A673 (cell line): ENCODE measurements at regions not wholly inside any gene's neighbourhood (a gene's known extent, or its start where the extent isn't known, plus 50 kb on each side); places are given as distances from the start of the nearest gene placed in this dataset.

Experiments
- BruUV-seq: library from RNA; stranded (reverse); fragments of 400-500 nt; replicated peaks from 2 replicates; lab custom pipeline; 2021; lab: Mats Ljungman, UMichigan
- CTCF ChIA-PET: fragments of 300-600 bp; sonication (Branson Sonifier 250); formaldehyde crosslinking; loops from one replicate; lab custom pipeline; 2022; ENCODE audit warnings: antibody characterized with exemption; lab: Charles Lee
- POLR2A ChIA-PET: fragments of 300-600 bp; sonication (Branson Sonifier 250); formaldehyde crosslinking; loops from one replicate; lab custom pipeline; 2022; ENCODE audit warnings: antibody characterized with exemption; ENCODE audit not compliant: low non-redundant PET; lab: Charles Lee
- DNase-seq: peaks from one replicate; pipeline ENCODE4 v3.0.0-alpha.2; 2015; ENCODE audit warnings: low spot score
- H3K27ac ChIP-seq: fragments of 200-600 bp; sonication (generic); 2 replicates; pipeline ENCODE4 v1.5.1; 2016; ENCODE audit warnings: mixed run types, low read depth, mild to moderate bottlenecking, mixed read lengths, antibody characterized with exemption, low read length; ENCODE audit not compliant: poor library complexity, severe bottlenecking
- H3K27me3 ChIP-seq: fragments of 200-600 bp; sonication (generic); replicated peaks from 2 replicates; pipeline ENCODE4 v1.6.1; 2017; ENCODE audit warnings: mixed run types, low read depth, mild to moderate bottlenecking, mixed read lengths, antibody characterized with exemption, low read length; ENCODE audit not compliant: insufficient read depth, poor library complexity
- H3K36me3 ChIP-seq: fragments of 200-600 bp; sonication (generic); 2 replicates; pipeline ENCODE4 v1.6.1; 2016; ENCODE audit warnings: mixed run types, mild to moderate bottlenecking, mixed read lengths, antibody characterized with exemption, low read length; ENCODE audit not compliant: insufficient read depth, poor library complexity, severe bottlenecking
- H3K4me1 ChIP-seq: fragments of 200-600 bp; sonication (generic); 2 replicates; pipeline ENCODE4 v1.6.1; 2017; ENCODE audit warnings: mixed run types, mild to moderate bottlenecking, mixed read lengths, antibody characterized with exemption, low read length; ENCODE audit not compliant: insufficient read depth, poor library complexity, severe bottlenecking
- H3K4me3 ChIP-seq: fragments of 200-600 bp; sonication (generic); 2 replicates; pipeline ENCODE4 v1.5.1; 2016; ENCODE audit warnings: low read depth, mixed run types, mild to moderate bottlenecking, mixed read lengths, low read length; ENCODE audit not compliant: poor library complexity, severe bottlenecking
- H3K9me3 ChIP-seq: fragments of 200-600 bp; sonication (generic); 2 replicates; pipeline ENCODE4 v1.6.1; 2016; ENCODE audit warnings: mixed run types, low read depth, mild to moderate bottlenecking, mixed read lengths, antibody characterized with exemption, low read length; ENCODE audit not compliant: poor library complexity, severe bottlenecking
- EZH2 ChIP-seq: fragments of 200-600 bp; sonication (generic); IDR thresholded peaks from 2 replicates; pipeline ENCODE4 v1.6.1; 2017; ENCODE audit warnings: borderline replicate concordance, low read depth, mild to moderate bottlenecking, mixed read lengths, antibody characterized with exemption, low read length; ENCODE audit not compliant: poor library complexity, severe bottlenecking
- intact Hi-C: fragments of 100-400 bp; cut with micrococcal nuclease; formaldehyde crosslinking; loops from one replicate; pipeline ENCODE4 v1.10.0; 2022; ENCODE audit not compliant: unreplicated experiment
- TF ChIP-seq, protein P1 (sequence below): fragments of 300-800, 200-600 bp; sonication (generic); conservative IDR thresholded peaks from 2 replicates; pipeline ENCODE4 v1.5.1; 2017; ENCODE audit warnings: low read depth, mild to moderate bottlenecking, antibody characterized with exemption, low read length, moderate library complexity, mixed read lengths

DNA sequence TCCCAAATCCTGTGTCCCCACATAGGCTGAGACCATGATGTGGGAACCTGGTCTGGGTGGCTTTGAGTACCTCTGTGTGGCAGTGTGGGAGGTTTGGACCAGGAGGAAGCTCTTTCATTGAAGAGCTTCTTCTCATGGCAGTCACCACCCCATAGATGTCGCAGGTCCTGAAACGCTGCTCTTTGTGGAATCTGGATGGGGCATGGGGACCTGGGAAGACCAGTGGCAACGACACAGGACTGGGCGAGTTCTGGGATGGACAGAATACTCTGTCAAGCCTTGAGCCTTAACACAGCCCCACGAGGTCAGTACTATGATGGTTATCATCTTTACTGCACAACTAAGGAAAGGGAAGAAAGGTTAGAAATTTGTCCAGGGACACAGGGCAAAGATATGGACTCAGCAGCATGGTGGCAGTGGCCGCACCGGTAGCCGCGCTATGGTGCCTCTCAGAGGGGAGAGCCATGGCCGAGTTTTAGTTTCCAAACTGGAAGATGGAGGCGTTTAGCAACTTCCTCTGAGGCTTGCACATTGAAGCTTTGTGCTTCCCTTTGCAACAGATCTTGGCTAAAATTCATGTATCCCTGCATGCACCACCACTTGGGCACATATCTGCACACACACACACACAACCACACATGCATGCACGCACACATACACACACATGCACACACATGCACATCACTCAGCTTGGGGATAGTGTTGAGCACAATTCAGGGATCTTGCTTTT lies 117.7 kb upstream of the C1orf174 start:
- BruUV-seq = no TSS peak
- peaks cover 42% of the 10 kb centered on the region for H3K27me3 ChIP-seq
- H3K36me3 ChIP-seq = no peaks in the 10 kb centered on the region
- TF ChIP-seq EZH2 = no peak
- TF ChIP-seq, protein P1, sequence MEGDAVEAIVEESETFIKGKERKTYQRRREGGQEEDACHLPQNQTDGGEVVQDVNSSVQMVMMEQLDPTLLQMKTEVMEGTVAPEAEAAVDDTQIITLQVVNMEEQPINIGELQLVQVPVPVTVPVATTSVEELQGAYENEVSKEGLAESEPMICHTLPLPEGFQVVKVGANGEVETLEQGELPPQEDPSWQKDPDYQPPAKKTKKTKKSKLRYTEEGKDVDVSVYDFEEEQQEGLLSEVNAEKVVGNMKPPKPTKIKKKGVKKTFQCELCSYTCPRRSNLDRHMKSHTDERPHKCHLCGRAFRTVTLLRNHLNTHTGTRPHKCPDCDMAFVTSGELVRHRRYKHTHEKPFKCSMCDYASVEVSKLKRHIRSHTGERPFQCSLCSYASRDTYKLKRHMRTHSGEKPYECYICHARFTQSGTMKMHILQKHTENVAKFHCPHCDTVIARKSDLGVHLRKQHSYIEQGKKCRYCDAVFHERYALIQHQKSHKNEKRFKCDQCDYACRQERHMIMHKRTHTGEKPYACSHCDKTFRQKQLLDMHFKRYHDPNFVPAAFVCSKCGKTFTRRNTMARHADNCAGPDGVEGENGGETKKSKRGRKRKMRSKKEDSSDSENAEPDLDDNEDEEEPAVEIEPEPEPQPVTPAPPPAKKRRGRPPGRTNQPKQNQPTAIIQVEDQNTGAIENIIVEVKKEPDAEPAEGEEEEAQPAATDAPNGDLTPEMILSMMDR = no peak
- POLR2A ChIA-PET = no interaction called here
- no peaks in the 10 kb centered on the region for H3K9me3 ChIP-seq
- CTCF ChIA-PET = no interaction called here
- intact Hi-C loops = no loop called here
- no peak overlapping the region for H3K4me3 ChIP-seq
- no peak for DNase-seq
- no peak overlapping the region for H3K27ac ChIP-seq
- H3K4me1 ChIP-seq = no peaks in the 10 kb centered on the region

DNA sequence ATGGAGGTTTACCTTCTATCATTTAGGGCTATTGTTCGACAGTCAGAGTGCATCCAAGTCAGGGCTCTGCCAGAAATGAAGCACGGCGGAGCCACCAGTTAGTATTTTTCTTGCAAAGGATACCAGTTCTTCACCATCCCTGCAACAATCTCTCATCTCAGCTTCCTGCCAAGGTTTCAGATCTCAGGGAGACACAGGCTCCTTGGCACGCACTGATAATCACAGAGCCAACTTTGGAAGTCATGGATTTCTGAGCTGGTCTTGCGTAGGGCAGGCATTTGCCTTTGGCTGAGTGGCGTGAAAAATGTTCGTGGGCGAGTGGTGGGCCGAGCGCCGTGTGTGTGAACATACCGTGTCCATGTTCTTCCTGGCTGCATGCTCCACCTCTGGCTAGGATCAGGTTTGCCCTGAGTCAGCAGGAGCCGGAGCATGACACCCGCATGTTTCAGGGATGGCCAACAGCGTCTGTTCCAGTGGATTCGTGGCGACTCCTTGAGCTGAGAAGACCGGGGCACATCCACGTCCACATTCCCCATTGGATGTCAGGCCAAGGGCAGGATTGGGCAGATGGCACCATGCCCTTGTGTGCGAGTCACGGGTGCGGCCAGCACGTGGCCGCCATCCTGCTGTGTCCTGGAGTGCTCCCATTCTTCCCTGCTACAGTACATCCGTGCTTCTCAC lies 118.5 kb upstream of the C1orf174 start:
- Histone ChIP-seq H3K4me3 (no peak overlapping the region), H3K27me3 (peaks cover 41% of the 10 kb centered on the region), H3K36me3 (no peaks in the 10 kb centered on the region), H3K27ac (no peak overlapping the region), H3K4me1 (no peaks in the 10 kb centered on the region), H3K9me3 (no peaks in the 10 kb centered on the region)
- no TSS peak for BruUV-seq
- no peak for TF ChIP-seq EZH2
- intact Hi-C loops = no loop called here
- ChIA-PET CTCF (no interaction called here), POLR2A (no interaction called here)
- DNase-seq = no peak

DNA sequence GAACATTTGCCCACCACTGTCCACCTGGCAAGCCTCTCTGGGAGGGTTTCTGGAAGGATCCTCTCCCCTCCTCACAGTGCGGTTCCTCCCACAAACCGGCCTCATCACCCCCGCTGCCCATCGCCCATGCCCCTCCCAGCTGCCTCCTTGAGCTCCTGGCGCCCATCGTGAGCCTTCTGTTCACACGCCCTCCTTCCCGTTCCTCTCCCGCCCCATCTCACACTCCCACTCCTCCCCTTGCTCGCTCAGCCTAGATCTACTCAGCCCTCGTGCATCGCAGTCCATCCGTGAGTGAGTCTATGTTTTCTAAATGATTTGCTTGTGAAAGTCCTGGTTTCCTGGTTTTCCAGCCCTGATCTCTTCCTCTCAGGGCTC lies 119.1 kb upstream of the C1orf174 start:
- Histone ChIP-seq H3K27me3 (peaks cover 42% of the 10 kb centered on the region), H3K9me3 (no peaks in the 10 kb centered on the region), H3K4me1 (no peaks in the 10 kb centered on the region), H3K4me3 (no peak overlapping the region), H3K27ac (no peak overlapping the region), H3K36me3 (no peaks in the 10 kb centered on the region)
- CTCF ChIA-PET = no interaction called here
- intact Hi-C loops = no loop called here
- no peak for DNase-seq
- POLR2A ChIA-PET = no interaction called here
- TF ChIP-seq, protein P1 = no peak
- no peak for TF ChIP-seq EZH2
- BruUV-seq = no TSS peak
